A549 (cell line): ENCODE measurements at regions not wholly inside any gene's neighbourhood (a gene's known extent, or its start where the extent isn't known, plus 50 kb on each side); places are given as distances from the start of the nearest gene placed in this dataset.

Experiments
- ATAC-seq, 2 experiments: fragments of 200-7000 bp in 1 of 2; fragments of >200 bp in 1 of 2; cut with Nextera tagmentation in 1 of 2; cut with Tn5 transposase in 1 of 2; 3 replicates each; pipeline versions ENCODE4 v1.8.0 to v1.9.1; 2018 to 2020; ENCODE audit warnings: mild to moderate bottlenecking in 1 of 2, moderate library complexity in 1 of 2
- CTCF ChIA-PET: fragments of 300-600 bp; sonication (Branson Sonifier 250); formaldehyde crosslinking; extraction: SDS; loops from one replicate; lab custom pipeline; 2021; ENCODE audit warnings: antibody characterized with exemption, inconsistent platforms; lab: Yijun Ruan, JAX
- POLR2A ChIA-PET: fragments of 350-600 bp; formaldehyde crosslinking; extraction: SDS; loops from one replicate; lab custom pipeline; 2021; ENCODE audit warnings: antibody characterized with exemption, inconsistent platforms; lab: Yijun Ruan, JAX
- DNase-seq, 2 experiments: peaks; one replicate each; pipeline versions ENCODE4 v3.0.0 to v3.0.0-alpha.2; 2011 to 2016; ENCODE audit warnings: low read depth in 1 of 2, low spot score in 1 of 2
- FAIRE-seq: peaks from 2 replicates; lab custom pipeline; 2011; peaks lifted over from hg19 to GRCh38; lab: Jason Lieb, UNC
- H3K27ac ChIP-seq, 2 experiments: fragments of >200 bp; sonication (Bioruptor Twin); formaldehyde crosslinking; 3 replicates each; pipeline ENCODE4 v1.5.1; 2016 to 2017
- H3K4me1 ChIP-seq: fragments of >200 bp; sonication (Bioruptor Twin); formaldehyde crosslinking; 3 replicates; pipeline ENCODE4 v1.6.1; 2016
- H3K4me2 ChIP-seq: fragments of >200 bp; sonication (Bioruptor Twin); formaldehyde crosslinking; 3 replicates; pipeline ENCODE4 v1.6.1; 2016
- H3K4me3 ChIP-seq: fragments of >200 bp; sonication (Bioruptor Twin); formaldehyde crosslinking; 3 replicates; pipeline ENCODE4 v1.5.1; 2016
- H3K9me3 ChIP-seq: fragments of >200 bp; sonication (Bioruptor Twin); formaldehyde crosslinking; 3 replicates; pipeline ENCODE4 v1.6.1; 2016
- BHLHE40 ChIP-seq: IDR thresholded peaks from 2 replicates; pipeline ENCODE4 v1.6.1; 2012; ENCODE audit warnings: low read depth, low read length, inconsistent platforms
- CBX2 ChIP-seq: fragments of 200-600 bp; sonication (generic); IDR thresholded peaks from 2 replicates; pipeline ENCODE4 v1.6.1; 2016; ENCODE audit warnings: low read depth, mild to moderate bottlenecking, borderline replicate concordance
- CEBPB ChIP-seq, 2 experiments: fragments of >200 bp in 1 of 2; sonication (Bioruptor Twin) in 1 of 2; formaldehyde crosslinking in 1 of 2; IDR thresholded peaks; 2 replicates each; pipeline ENCODE4 v1.6.1; 2012 to 2016
- CHD2 ChIP-seq: fragments of 150-350 bp; IDR thresholded peaks from 2 replicates; pipeline ENCODE4 v1.6.1; 2014; ENCODE audit warnings: low read length; ENCODE audit not compliant: partially characterized antibody
- E2F6 ChIP-seq: IDR thresholded peaks from 2 replicates; pipeline ENCODE4 v1.6.1; 2012; ENCODE audit warnings: low read depth, borderline replicate concordance
- EHMT2 ChIP-seq: fragments of 200-600 bp; sonication (generic); IDR thresholded peaks from 2 replicates; pipeline ENCODE4 v1.6.1; 2016; ENCODE audit warnings: antibody characterized with exemption, low read depth, mild to moderate bottlenecking, moderate library complexity
- EP300 ChIP-seq, 2 experiments: fragments of >200 bp; sonication (Bioruptor Twin); formaldehyde crosslinking; IDR thresholded peaks; 2 replicates in 1 of 2; 3 replicates in 1 of 2; pipeline ENCODE4 v1.6.1; 2016 to 2017
- FOSB ChIP-seq: fragments of 250-450 bp; sonication (Bioruptor Pico); IDR thresholded peaks from 2 replicates; pipeline ENCODE4 v1.5.0; 2020; ENCODE audit warnings: mild to moderate bottlenecking, moderate library complexity
- HOXA7 ChIP-seq: fragments of 250-450 bp; sonication (Bioruptor Pico); IDR thresholded peaks from 2 replicates; pipeline ENCODE4 v1.5.0; 2020; ENCODE audit warnings: mild to moderate bottlenecking, moderate library complexity
- HOXB13 ChIP-seq: fragments of 250-450 bp; sonication (Bioruptor Pico); IDR thresholded peaks from 2 replicates; pipeline ENCODE4 v1.5.0; 2020; ENCODE audit warnings: low read depth, mild to moderate bottlenecking, moderate library complexity
- JUN ChIP-seq, 2 experiments: fragments of >200 bp; sonication (Bioruptor Twin); formaldehyde crosslinking; IDR thresholded peaks; 2 replicates in 1 of 2; 3 replicates in 1 of 2; pipeline ENCODE4 v1.6.1; 2016 to 2017
- KDM5A ChIP-seq: fragments of 200-600 bp; sonication (generic); IDR thresholded peaks from 2 replicates; pipeline ENCODE4 v1.6.1; 2016; ENCODE audit warnings: antibody characterized with exemption, mild to moderate bottlenecking
- MAZ ChIP-seq: fragments of 150-350 bp; IDR thresholded peaks from 2 replicates; pipeline ENCODE4 v1.6.1; 2014; ENCODE audit warnings: antibody characterized with exemption, low read depth, low read length, borderline replicate concordance
- NFE2L2 ChIP-seq: fragments of 150-350 bp; conservative IDR thresholded peaks from 2 replicates; pipeline ENCODE4 v1.6.1; 2014; ENCODE audit warnings: low read length
- NPAS2 ChIP-seq: fragments of 250-450 bp; sonication (Bioruptor Pico); IDR thresholded peaks from 2 replicates; pipeline ENCODE4 v1.8.0; 2022; ENCODE audit warnings: mild to moderate bottlenecking, moderate library complexity, borderline replicate concordance
- NR3C1 ChIP-seq: fragments of >200 bp; sonication (Bioruptor Twin); formaldehyde crosslinking; IDR thresholded peaks from 3 replicates; pipeline ENCODE4 v1.6.1; 2017
- RCOR1 ChIP-seq: fragments of 150-350 bp; IDR thresholded peaks from 2 replicates; pipeline ENCODE4 v1.6.1; 2014; ENCODE audit warnings: antibody characterized with exemption, low read length, low read depth
- RNF2 ChIP-seq: fragments of 200-600 bp; sonication (generic); IDR thresholded peaks from 2 replicates; pipeline ENCODE4 v1.6.1; 2016; ENCODE audit warnings: low read depth, mild to moderate bottlenecking, antibody characterized with exemption, moderate library complexity, borderline replicate concordance
- SMC3 ChIP-seq: fragments of >200 bp; sonication (Bioruptor Twin); formaldehyde crosslinking; IDR thresholded peaks from 3 replicates; pipeline ENCODE4 v1.6.1; 2018; ENCODE audit warnings: inconsistent platforms
- SREBF2 ChIP-seq: fragments of 450-650 bp; IDR thresholded peaks from 2 replicates; pipeline ENCODE4 v1.6.1; 2014; ENCODE audit warnings: mild to moderate bottlenecking, moderate library complexity
- TFCP2L1 ChIP-seq: fragments of 250-450 bp; sonication (Bioruptor Pico); IDR thresholded peaks from 2 replicates; pipeline ENCODE4 v1.5.0; 2021; ENCODE audit warnings: mild to moderate bottlenecking
- ZC3H11A ChIP-seq: fragments of 450-650 bp; IDR thresholded peaks from 2 replicates; pipeline ENCODE4 v1.6.1; 2014; ENCODE audit warnings: antibody characterized with exemption, mild to moderate bottlenecking
- ZFP36 ChIP-seq: fragments of 450-650 bp; IDR thresholded peaks from 2 replicates; pipeline ENCODE4 v1.6.1; 2014; ENCODE audit warnings: borderline replicate concordance; ENCODE audit not compliant: partially characterized antibody
- ZNF302 ChIP-seq: fragments of 250-450 bp; sonication (Bioruptor Pico); IDR thresholded peaks from 2 replicates; pipeline ENCODE4 v1.9.0; 2021; ENCODE audit warnings: inconsistent platforms, mild to moderate bottlenecking, moderate library complexity
- ZSCAN20 ChIP-seq: fragments of 250-450 bp; sonication (Bioruptor Pico); IDR thresholded peaks from 2 replicates; pipeline ENCODE4 v1.8.0; 2022; ENCODE audit warnings: mild to moderate bottlenecking, moderate library complexity
- WGBS: methylation state at CpG from one replicate; pipeline ENCODE4 v1.1.6; 2017; ENCODE audit errors: missing lambda C conversion rate; 5-methylcytosine and 5-hydroxymethylcytosine counted together
- TF ChIP-seq, protein P1 (sequence below): IDR thresholded peaks from 2 replicates; pipeline ENCODE4 v1.6.1; 2012

GRCh38 chr13:50629497-50629896 is 214.0 kb downstream of the DLEU7 start (continued):
- no peak for TF ChIP-seq ZFP36

- ChIA-PET POLR2A (no interaction called here), CTCF (interaction anchor here (1.3 kb wide), 1 partner anchor 31 kb away, joined by 4 read pairs; no protein-coding TSS in a partner anchor)
- no peak for ATAC-seq
- TF ChIP-seq RCOR1 (no peak), EHMT2 (no peak), ZC3H11A (no peak), NPAS2 (CRISPR knock-in tag) (no peak), ZNF302 (CRISPR knock-in tag) (no peak), RNF2 (no peak), MAZ (no peak), CEBPB (IDR thresholded peaks at IDR 0.05) (no peak), KDM5A (no peak), SREBF2 (no peak), E2F6 (no peak), SMC3 (no peak), HOXA7 (CRISPR knock-in tag) (no peak), HOXB13 (no peak)
- TF ChIP-seq, protein P1, sequence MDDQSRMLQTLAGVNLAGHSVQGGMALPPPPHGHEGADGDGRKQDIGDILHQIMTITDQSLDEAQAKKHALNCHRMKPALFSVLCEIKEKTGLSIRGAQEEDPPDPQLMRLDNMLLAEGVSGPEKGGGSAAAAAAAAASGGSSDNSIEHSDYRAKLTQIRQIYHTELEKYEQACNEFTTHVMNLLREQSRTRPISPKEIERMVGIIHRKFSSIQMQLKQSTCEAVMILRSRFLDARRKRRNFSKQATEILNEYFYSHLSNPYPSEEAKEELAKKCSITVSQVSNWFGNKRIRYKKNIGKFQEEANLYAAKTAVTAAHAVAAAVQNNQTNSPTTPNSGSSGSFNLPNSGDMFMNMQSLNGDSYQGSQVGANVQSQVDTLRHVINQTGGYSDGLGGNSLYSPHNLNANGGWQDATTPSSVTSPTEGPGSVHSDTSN = no peak
- no peak for DNase-seq
- H3K9me3 ChIP-seq = no peaks in the 10 kb centered on the region
- no peak overlapping the region for H3K4me2 ChIP-seq
- no peak overlapping the region for H3K27ac ChIP-seq
- FAIRE-seq = no peak
- H3K4me1 ChIP-seq = no peaks in the 10 kb centered on the region
- no peak overlapping the region for H3K4me3 ChIP-seq
- 81% methylated on average over 4 of the region's 4 CpGs for WGBS
Observed at GRCh38 chr13:50629966-50630365, 213.5 kb downstream of the DLEU7 start.

- CTCF ChIA-PET = interaction anchor here (1.3 kb wide), 1 partner anchor 32 kb away, joined by 4 read pairs; no protein-coding TSS in a partner anchor
- ATAC-seq = no peak
- no peak for FAIRE-seq
- DNase-seq = no peak
- no peak overlapping the region for H3K4me3 ChIP-seq
- no peak overlapping the region for H3K4me2 ChIP-seq
- no peaks in the 10 kb centered on the region for H3K4me1 ChIP-seq
- H3K27ac ChIP-seq = no peak overlapping the region
- 62% methylated on average over 3 of the region's 3 CpGs for WGBS
- POLR2A ChIA-PET = no interaction called here
- H3K9me3 ChIP-seq = no peaks in the 10 kb centered on the region
- no peak for TF ChIP-seq NR3C1
- no peak for TF ChIP-seq HOXB13
- TF ChIP-seq RNF2 = no peak
- TF ChIP-seq EP300 (IDR thresholded peaks at IDR 0.05) = no peak
- no peak for TF ChIP-seq FOSB (CRISPR knock-in tag)
- TF ChIP-seq, protein P1 = no peak
- TF ChIP-seq ZSCAN20 (CRISPR knock-in tag) = no peak
- TF ChIP-seq NFE2L2 = no peak
- TF ChIP-seq ZC3H11A = no peak
- no peak for TF ChIP-seq JUN (IDR thresholded peaks at IDR 0.05)
- TF ChIP-seq CHD2 = no peak
- no peak for TF ChIP-seq CBX2
- no peak for TF ChIP-seq KDM5A
- no peak for TF ChIP-seq BHLHE40
- no peak for TF ChIP-seq TFCP2L1 (CRISPR knock-in tag)
Observed at GRCh38 chr13:50631041-50631440, 212.5 kb downstream of the DLEU7 start.
